GM23248 (cell line): ENCODE measurements at regions not wholly inside any gene's neighbourhood (a gene's known extent, or its start where the extent isn't known, plus 50 kb on each side); places are given as distances from the start of the nearest gene placed in this dataset.

Experiments
- DNase-seq: peaks from one replicate; pipeline ENCODE4 v3.0.0-alpha.2; 2015
- H2AFZ ChIP-seq: fragments of 200-600 bp; sonication (generic); 2 replicates; pipeline ENCODE4 v1.6.1; 2016; ENCODE audit warnings: antibody characterized with exemption
- H3F3A ChIP-seq: fragments of 200-600 bp; sonication (generic); 2 replicates; pipeline ENCODE4 v1.6.1; 2016; ENCODE audit warnings: mild to moderate bottlenecking, antibody characterized with exemption, mixed run types; ENCODE audit not compliant: insufficient read depth
- H3K27ac ChIP-seq: fragments of 200-600 bp; sonication (generic); 2 replicates; pipeline ENCODE4 v1.5.1; 2016; ENCODE audit warnings: mild to moderate bottlenecking
- H3K27me3 ChIP-seq: fragments of 200-600 bp; sonication (generic); replicated peaks from 2 replicates; pipeline ENCODE4 v1.6.1; 2016; ENCODE audit warnings: mild to moderate bottlenecking; ENCODE audit not compliant: insufficient read depth
- H3K36me3 ChIP-seq: fragments of 200-600 bp; sonication (generic); 2 replicates; pipeline ENCODE4 v1.6.1; 2016; ENCODE audit warnings: low read depth, mild to moderate bottlenecking
- H3K4me1 ChIP-seq: fragments of 200-600 bp; sonication (generic); 2 replicates; pipeline ENCODE4 v1.6.1; 2016; ENCODE audit warnings: mild to moderate bottlenecking; ENCODE audit not compliant: insufficient read depth
- H3K4me2 ChIP-seq: fragments of 200-600 bp; sonication (generic); one replicate; pipeline ENCODE4 v1.6.1; 2016; ENCODE audit warnings: mild to moderate bottlenecking; ENCODE audit not compliant: unreplicated experiment
- H3K4me3 ChIP-seq: fragments of 200-600 bp; sonication (generic); 2 replicates; pipeline ENCODE4 v1.5.1; 2016; ENCODE audit warnings: mild to moderate bottlenecking
- H3K79me2 ChIP-seq: fragments of 200-600 bp; sonication (generic); 2 replicates; pipeline ENCODE4 v1.6.1; 2016; ENCODE audit warnings: mild to moderate bottlenecking; ENCODE audit not compliant: insufficient read depth
- H3K9ac ChIP-seq: fragments of 200-600 bp; sonication (generic); 2 replicates; pipeline ENCODE4 v1.6.1; 2016; ENCODE audit warnings: mild to moderate bottlenecking
- H3K9me2 ChIP-seq: fragments of 200-600 bp; sonication (generic); 2 replicates; pipeline ENCODE4 v1.6.1; 2016; ENCODE audit warnings: mixed run types, mild to moderate bottlenecking, moderate library complexity; ENCODE audit not compliant: insufficient read depth
- H3K9me3 ChIP-seq: fragments of 200-600 bp; sonication (generic); one replicate; pipeline ENCODE4 v1.6.1; 2017; ENCODE audit warnings: low read depth
- H4K20me1 ChIP-seq: fragments of 200-600 bp; sonication (generic); 2 replicates; pipeline ENCODE4 v1.6.0; 2016; ENCODE audit not compliant: insufficient read depth
- EZH2 ChIP-seq: fragments of 200-600 bp; sonication (generic); IDR thresholded peaks from 2 replicates; pipeline ENCODE4 v1.6.1; 2018; ENCODE audit warnings: antibody characterized with exemption, mild to moderate bottlenecking; ENCODE audit not compliant: insufficient read depth, poor library complexity, severe bottlenecking
- EZH2phosphoT487 ChIP-seq: fragments of 200-600 bp; sonication (generic); IDR thresholded peaks from 2 replicates; pipeline ENCODE4 v1.6.1; 2018; ENCODE audit warnings: antibody characterized with exemption, moderate library complexity, mild to moderate bottlenecking, low read depth; ENCODE audit not compliant: insufficient read depth
- WGBS, 2 experiments: methylation state at CpG; one replicate each; pipeline ENCODE4 v1.1.6; 2015 to 2017; ENCODE audit warnings: low lambda C conversion rate in 2 of 2, low coverage in 1 of 2; ENCODE audit errors: missing lambda C conversion rate in 2 of 2; 5-methylcytosine and 5-hydroxymethylcytosine counted together
- in situ Hi-C: fragments of 300-500 bp; cut with MboI; formaldehyde crosslinking; loops from 2 replicates; pipeline ENCODE4 v1.15.0; 2020

DNA sequence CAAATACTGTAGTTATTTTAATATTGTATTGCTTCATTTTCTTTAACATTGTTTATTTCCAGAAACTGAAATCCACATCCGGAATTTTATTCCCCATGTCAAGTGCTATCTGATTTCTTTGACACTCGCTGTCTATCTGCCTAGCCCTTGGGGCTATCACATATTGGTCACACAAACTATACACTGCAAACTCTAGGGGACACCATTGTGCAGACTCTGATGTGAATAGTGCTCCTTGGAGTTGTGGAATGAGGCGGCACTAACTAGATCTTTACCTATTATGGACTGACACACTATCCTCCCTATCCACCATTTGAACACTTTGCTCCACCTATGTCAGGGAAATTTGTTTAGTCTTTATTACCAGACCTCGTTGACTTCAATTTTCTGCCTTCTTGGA lies 534.5 kb downstream of the GLUD2 start:
- no peak overlapping the region for H3K4me3 ChIP-seq
- no peak overlapping the region for H2AFZ ChIP-seq
- no peaks in the 10 kb centered on the region for H3K9me2 ChIP-seq
- no peaks in the 10 kb centered on the region for H3K4me1 ChIP-seq
- in situ Hi-C loops: no loop called here
- no peak overlapping the region for H3K4me2 ChIP-seq
- no peaks in the 10 kb centered on the region for H3K9me3 ChIP-seq
- DNase-seq: no peak
- WGBS, 2 experiments: 27 to 33% methylated on average over 4 of the region's 4 CpGs
- no peaks in the 10 kb centered on the region for H3F3A ChIP-seq
- no peak overlapping the region for H3K9ac ChIP-seq
- H3K79me2 ChIP-seq: no peaks in the 10 kb centered on the region
- H3K36me3 ChIP-seq: no peaks in the 10 kb centered on the region
- H4K20me1 ChIP-seq: no peaks in the 10 kb centered on the region
- no peak overlapping the region for H3K27ac ChIP-seq
- no peaks in the 10 kb centered on the region for H3K27me3 ChIP-seq
- TF ChIP-seq EZH2phosphoT487 (no peak), EZH2 (no peak)

DNA sequence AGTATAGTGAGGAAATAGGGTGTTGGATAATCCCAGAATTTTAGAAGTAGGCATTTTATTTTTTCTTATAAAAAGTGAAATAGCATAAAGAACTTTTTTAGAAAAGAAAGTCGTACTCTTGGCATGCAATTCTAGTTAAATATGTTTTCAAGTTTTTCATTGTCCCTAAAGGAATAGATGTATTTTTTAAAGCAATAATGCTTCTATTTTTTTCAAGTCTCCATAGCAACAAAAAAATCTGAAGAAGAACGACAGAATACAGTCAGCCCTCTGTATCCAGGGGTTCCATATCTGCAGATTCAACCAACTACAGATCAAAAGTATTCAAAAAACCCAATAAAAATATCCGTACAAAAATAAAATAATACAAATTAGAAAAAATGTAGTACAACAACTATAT lies 538.2 kb downstream of the GLUD2 start:
- Histone ChIP-seq H3K36me3 (no peaks in the 10 kb centered on the region), H3F3A (no peaks in the 10 kb centered on the region), H2AFZ (no peak overlapping the region), H3K79me2 (no peaks in the 10 kb centered on the region), H4K20me1 (no peaks in the 10 kb centered on the region), H3K27ac (no peak overlapping the region), H3K9ac (no peak overlapping the region), H3K9me3 (no peaks in the 10 kb centered on the region), H3K9me2 (no peaks in the 10 kb centered on the region), H3K4me1 (no peaks in the 10 kb centered on the region), H3K4me3 (no peak overlapping the region), H3K4me2 (no peak overlapping the region), H3K27me3 (no peaks in the 10 kb centered on the region)
- TF ChIP-seq EZH2phosphoT487 (no peak), EZH2 (no peak)
- 22 to 30% methylated on average over 3 of the region's 3 CpGs for WGBS, 2 experiments
- no peak for DNase-seq
- in situ Hi-C loops: no loop called here

DNA sequence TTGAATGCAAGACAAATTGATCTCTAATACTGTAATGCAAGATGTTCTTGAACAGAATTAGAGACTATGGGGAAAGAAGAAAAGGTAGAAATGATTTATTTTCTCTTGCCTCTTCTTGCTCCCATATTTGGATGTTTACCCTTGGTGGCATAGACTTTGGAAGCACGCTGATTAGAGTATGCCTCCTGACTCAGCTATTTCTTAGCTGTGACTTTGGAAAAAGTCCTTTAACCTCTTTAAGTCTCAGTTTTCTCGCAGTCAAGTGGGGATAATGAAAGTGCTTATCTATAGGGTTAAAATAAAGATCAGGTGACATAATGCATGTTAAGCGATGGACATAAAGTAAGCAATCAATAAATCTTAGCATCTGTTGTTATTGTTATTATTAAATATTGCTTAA lies 545.5 kb downstream of the GLUD2 start:
- Histone ChIP-seq H3K9ac (no peak overlapping the region), H3K27me3 (no peaks in the 10 kb centered on the region), H2AFZ (no peak overlapping the region), H3K4me3 (no peak overlapping the region), H3K4me1 (no peaks in the 10 kb centered on the region), H3K27ac (no peak overlapping the region), H3K36me3 (no peaks in the 10 kb centered on the region), H3K79me2 (no peaks in the 10 kb centered on the region), H3K4me2 (no peak overlapping the region), H3F3A (no peaks in the 10 kb centered on the region), H4K20me1 (no peaks in the 10 kb centered on the region), H3K9me3 (no peaks in the 10 kb centered on the region), H3K9me2 (no peaks in the 10 kb centered on the region)
- no peak for TF ChIP-seq EZH2phosphoT487
- no peak for TF ChIP-seq EZH2
- in situ Hi-C loops: no loop called here
- WGBS, 2 experiments: 35 to 37% methylated on average over 3 of the region's 3 CpGs
- no peak for DNase-seq

DNA sequence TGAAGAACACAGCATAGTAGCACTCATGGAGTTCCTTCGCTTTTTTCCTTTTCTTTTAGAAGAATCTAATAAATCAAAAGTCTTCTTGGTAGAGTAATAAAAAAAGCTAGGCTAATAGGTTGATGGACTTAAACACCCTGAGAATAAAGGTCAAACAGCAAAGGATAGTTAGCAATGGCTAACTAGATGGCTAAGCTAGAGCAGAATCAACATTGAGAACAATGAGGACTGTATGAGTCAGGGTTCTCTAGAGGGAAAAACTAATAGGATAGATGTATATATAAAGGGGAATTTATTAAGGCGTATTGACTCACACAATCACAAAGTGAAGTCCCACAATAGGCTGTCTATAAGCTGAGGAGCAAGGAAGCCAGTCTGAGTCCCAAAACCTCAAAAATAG lies 550.9 kb downstream of the GLUD2 start:
- in situ Hi-C loops: no loop called here

GRCh38 chrX:121635141-121635540 lies 587.7 kb downstream of the GLUD2 start:
- Histone ChIP-seq H3K27ac (no peak overlapping the region), H4K20me1 (no peaks in the 10 kb centered on the region), H3K79me2 (no peaks in the 10 kb centered on the region), H3K4me2 (no peak overlapping the region), H3K9me2 (no peaks in the 10 kb centered on the region), H3K4me3 (no peak overlapping the region), H3K36me3 (no peaks in the 10 kb centered on the region), H3K9ac (no peak overlapping the region), H3K4me1 (no peaks in the 10 kb centered on the region), H3K27me3 (no peaks in the 10 kb centered on the region), H3F3A (no peaks in the 10 kb centered on the region), H3K9me3 (no peaks in the 10 kb centered on the region), H2AFZ (no peak overlapping the region)
- in situ Hi-C loops: no loop called here
- TF ChIP-seq EZH2 (no peak), EZH2phosphoT487 (no peak)
- DNase-seq: no peak
- WGBS, 2 experiments: 73% methylated on average over 2 of the region's 2 CpGs

More for the DNA sequence above, 550.9 kb downstream of the GLUD2 start:
- WGBS, 2 experiments: 51 to 56% methylated on average over 2 of the region's 2 CpGs
- no peaks in the 10 kb centered on the region for H3K9me3 ChIP-seq
- no peaks in the 10 kb centered on the region for H3F3A ChIP-seq
- TF ChIP-seq EZH2: no peak
- TF ChIP-seq EZH2phosphoT487: no peak
- H2AFZ ChIP-seq: no peak overlapping the region
- H3K79me2 ChIP-seq: no peaks in the 10 kb centered on the region
- H3K27me3 ChIP-seq: no peaks in the 10 kb centered on the region
- H3K4me1 ChIP-seq: no peaks in the 10 kb centered on the region
- DNase-seq: no peak
- no peaks in the 10 kb centered on the region for H3K9me2 ChIP-seq
- no peak overlapping the region for H3K27ac ChIP-seq
- no peak overlapping the region for H3K9ac ChIP-seq
- H3K4me3 ChIP-seq: no peak overlapping the region
- no peaks in the 10 kb centered on the region for H4K20me1 ChIP-seq
- no peak overlapping the region for H3K4me2 ChIP-seq
- H3K36me3 ChIP-seq: no peaks in the 10 kb centered on the region
